Heart left ventricle (tissue), 16 donors: ENCODE measurements at regions not wholly inside any gene's neighbourhood (a gene's known extent, or its start where the extent isn't known, plus 50 kb on each side); places are given as distances from the start of the nearest gene placed in this dataset.

Experiments
- ATAC-seq, 4 donors: fragments of 200-7000 bp; cut with Tn5 transposase; one replicate each; pipeline ENCODE4 v1.9.1; 2020 to 2022; ENCODE audit warnings: moderate library complexity in 4 of 4, mild to moderate bottlenecking in 3 of 4, moderate number of reproducible peaks in 1 of 4
- DNase-seq, 5 donors: peaks; one replicate each; pipeline ENCODE4 v3.0.0-alpha.2; 2020
- H3K27ac ChIP-seq, 12 donors: fragments of 200-600 bp; sonication (generic) in 4 of 12; one replicate each; pipeline versions ENCODE4 v1.5.0 to v1.8.0; 2016 to 2022; ENCODE audit warnings: mild to moderate bottlenecking in 2 of 12
- H3K27me3 ChIP-seq, 9 donors: fragments of 200-600 bp; sonication (generic) in 2 of 9; one replicate each; pipeline versions ENCODE4 v1.5.1 to v1.8.0; 2016 to 2022; ENCODE audit warnings: mild to moderate bottlenecking in 3 of 9
- H3K36me3 ChIP-seq, 9 donors: fragments of 200-600 bp; sonication (generic) in 2 of 9; one replicate each; pipeline versions ENCODE4 v1.5.0 to v1.8.0; 2018 to 2022; ENCODE audit warnings: mild to moderate bottlenecking in 2 of 9
- H3K4me1 ChIP-seq, 12 donors: fragments of 200-600 bp; sonication (generic) in 4 of 12; one replicate each; pipeline versions ENCODE4 v1.5.0 to v1.8.0; 2016 to 2022; ENCODE audit warnings: mild to moderate bottlenecking in 3 of 12
- H3K4me3 ChIP-seq, 12 donors: fragments of 200-600 bp; sonication (generic) in 4 of 12; one replicate each; pipeline versions ENCODE4 v1.5.0 to v1.8.0; 2017 to 2022; ENCODE audit warnings: mild to moderate bottlenecking in 9 of 12, moderate library complexity in 4 of 12
- H3K9me3 ChIP-seq, 12 donors: fragments of 200-600 bp; sonication (generic) in 4 of 12; one replicate each; pipeline versions ENCODE4 v1.5.0 to v1.8.0; 2016 to 2022; ENCODE audit warnings: mild to moderate bottlenecking in 1 of 12
- CTCF ChIP-seq, 12 donors: fragments of 200-600 bp; sonication (generic) in 4 of 12; IDR thresholded peaks; one replicate each; pipeline versions ENCODE4 v1.5.0 to v1.8.0; 2018 to 2022; ENCODE audit warnings: antibody characterized with exemption in 12 of 12, mild to moderate bottlenecking in 5 of 12
- POLR2A ChIP-seq, 2 donors: fragments of 450-650 bp; IDR thresholded peaks; one replicate each; pipeline ENCODE4 v1.6.1; 2017; ENCODE audit warnings: antibody characterized with exemption in 2 of 2, mild to moderate bottlenecking in 2 of 2, moderate library complexity in 2 of 2
- WGBS, 4 donors: extraction: QIAGEN DNeasy Blood & Tissue Kit in 2 of 4; methylation state at CpG; one replicate each; pipeline versions ENCODE4 v1.1.5 to v1.1.7; 2013 to 2018; 5-methylcytosine and 5-hydroxymethylcytosine counted together
- intact Hi-C, 10 donors: fragments of 100-400 bp; cut with DNase I; formaldehyde crosslinking; loops; one replicate each; pipeline versions ENCODE4 v1.11.1 to v1.14.2; 2022
- donor health status: ischemic (EF 13 %, LVEDD 7.1; RV severe dilation, severe dysfunction).
- donor health status: healthy with polysubstance abuse.
- donor health status: DM: no; HTN: yes; CAD: no.
- donor health status: DM: no; HTN: no; CAD: no.
- donor health status: ischemic (EF 25% LVEDD 6.9; RV normal size, moderate dysfunction).
- donor health status: ischemic (EF 25% LVEDD 5.7; RV mildly dilated, moderate dysfunction).
- donor health status: healthy.
- donor health status: DM: yes; HTN: yes; CAD: no.
- donor health status: ischemic (EF 35%, LVEDD 5.7; RV mildly dilated, moderate dysfunction).
- donor health status: nonischemic (EF 11% LVEDD 7.7; RV severe dilation, severe dysfunction).
- donor health status: DM: yes; HTN: yes; CAD: no.
- donor health status: PGD.
- donor health status: ischemic (EF 29% LVEDD 5.4; RV normal size, mild dysfunction).
- donor health status: nonischemic (EF 23%, LVEDD 6.1; RV moderate dilation, normal function).

GRCh38 chr16:17983847-17984639 is 352.5 kb downstream of the NPIPA8 start:
- TF ChIP-seq CTCF (IDR thresholded peaks at IDR 0.05), result no peak
- no peak for TF ChIP-seq POLR2A (IDR thresholded peaks at IDR 0.05)
- WGBS, 4 donors, result 77 to 83% (median 79%) methylated on average over 10 of the region's 10 CpGs
- H3K36me3 ChIP-seq, result no peaks in the 10 kb centered on the region
- intact Hi-C loops, result no loop called here
- DNase-seq (no peak), ATAC-seq (no peak)
- H3K27me3 ChIP-seq, result peaks cover 0 to 13% (median 0%) of the 10 kb centered on the region in 9 donors
- H3K9me3 ChIP-seq, result no peaks in the 10 kb centered on the region
- no peaks in the 10 kb centered on the region for H3K4me1 ChIP-seq
- H3K27ac ChIP-seq, result no peak overlapping the region
- no peak overlapping the region for H3K4me3 ChIP-seq

GRCh38 chr16:17983114-17983513 is 353.4 kb downstream of the NPIPA8 start:
- Histone ChIP-seq H3K36me3 (no peaks in the 10 kb centered on the region), H3K27ac (no peak overlapping the region), H3K4me1 (no peaks in the 10 kb centered on the region), H3K9me3 (peaks cover 0 to 7% (median 0%) of the 10 kb centered on the region in 12 donors), H3K27me3 (peaks cover 0 to 19% (median 0%) of the 10 kb centered on the region in 9 donors), H3K4me3 (no peak overlapping the region)
- DNase-seq (no peak), ATAC-seq (no peak)
- 65 to 74% (median 68%) methylated on average over 2 of the region's 2 CpGs for WGBS, 4 donors
- TF ChIP-seq POLR2A (IDR thresholded peaks at IDR 0.05) (no peak), CTCF (IDR thresholded peaks at IDR 0.05) (no peak)
- intact Hi-C loops, result no loop called here

- no peak overlapping the region for H3K27ac ChIP-seq
- ATAC-seq (no peak), DNase-seq (no peak)
- intact Hi-C loops, result no loop called here
- no peak overlapping the region for H3K4me3 ChIP-seq
- H3K27me3 ChIP-seq, result peaks cover 0 to 9% (median 0%) of the 10 kb centered on the region in 9 donors
- peaks cover 0 to 7% (median 0%) of the 10 kb centered on the region in 12 donors for H3K9me3 ChIP-seq
- no peaks in the 10 kb centered on the region for H3K36me3 ChIP-seq
- 82 to 87% (median 84%) methylated on average over 6 of the region's 6 CpGs for WGBS, 4 donors
- no peak for TF ChIP-seq CTCF (IDR thresholded peaks at IDR 0.05)
- TF ChIP-seq POLR2A (IDR thresholded peaks at IDR 0.05), result no peak
- H3K4me1 ChIP-seq, result no peaks in the 10 kb centered on the region
Measured at GRCh38 chr16:17977260-17977659, 359.3 kb downstream of the NPIPA8 start.

- TF ChIP-seq POLR2A (IDR thresholded peaks at IDR 0.05) (no peak), CTCF (IDR thresholded peaks at IDR 0.05) (no peak)
- ATAC-seq, result no peak
- H3K27ac ChIP-seq, result no peak overlapping the region
Measured at GRCh38 chr16:17972460-17972943, 364.0 kb downstream of the NPIPA8 start.

More at GRCh38 chr16:17972460-17972943, 364.0 kb downstream of the NPIPA8 start:
- Histone ChIP-seq H3K36me3 (no peaks in the 10 kb centered on the region), H3K27me3 (peaks cover 0 to 11% (median 0%) of the 10 kb centered on the region in 9 donors), H3K9me3 (no peaks in the 10 kb centered on the region), H3K4me3 (no peak overlapping the region), H3K4me1 (no peaks in the 10 kb centered on the region)
- 44 to 60% (median 58%) methylated on average over 15 of the region's 15 CpGs for WGBS, 4 donors
- intact Hi-C loops, result no loop called here
- DNase-seq, result no peak
